A673 (cell line): ENCODE measurements at regions not wholly inside any gene's neighbourhood (a gene's known extent, or its start where the extent isn't known, plus 50 kb on each side); places are given as distances from the start of the nearest gene placed in this dataset.

Source experiments
- EZH2 ChIP-seq: fragments of 200-600 bp; sonication (generic); IDR thresholded peaks from 2 replicates; pipeline ENCODE4 v1.6.1; 2017; ENCODE audit warnings: borderline replicate concordance, low read depth, mild to moderate bottlenecking, mixed read lengths, antibody characterized with exemption, low read length; ENCODE audit not compliant: poor library complexity, severe bottlenecking
- TF ChIP-seq, protein P1 (sequence below): fragments of 300-800, 200-600 bp; sonication (generic); conservative IDR thresholded peaks from 2 replicates; pipeline ENCODE4 v1.5.1; 2017; ENCODE audit warnings: low read depth, mild to moderate bottlenecking, antibody characterized with exemption, low read length, moderate library complexity, mixed read lengths

DNA sequence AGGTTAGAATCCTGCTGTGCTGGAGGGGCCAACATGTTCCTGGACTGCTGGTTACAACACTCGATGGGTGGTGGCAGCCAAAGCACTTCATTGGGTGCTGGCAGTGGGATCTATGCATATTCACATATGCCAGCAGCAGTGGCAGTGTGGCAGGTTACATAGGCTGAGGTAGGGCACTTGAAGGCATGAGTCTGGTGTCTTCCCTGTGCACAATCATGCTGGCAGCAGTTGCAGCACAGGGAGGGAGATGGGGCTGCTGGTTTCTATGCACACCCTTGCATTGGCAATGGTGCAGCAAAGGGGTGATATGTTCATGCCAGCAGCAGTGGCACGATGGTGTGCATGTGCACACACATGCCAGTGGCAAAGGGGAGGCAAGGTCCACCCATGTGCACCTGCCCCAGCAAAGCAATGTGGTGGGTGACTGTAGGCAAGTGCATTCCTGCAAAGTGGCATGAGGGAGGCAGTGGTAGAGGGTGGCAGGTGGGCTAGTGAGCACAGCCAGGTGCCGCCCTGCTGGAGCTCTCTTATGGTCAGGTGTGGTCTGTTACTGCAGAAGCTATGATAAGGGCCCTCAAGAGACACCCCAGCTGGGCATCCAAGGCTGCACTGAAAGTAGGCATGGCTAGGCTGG is 356.2 kb upstream of the STEAP1 start:
- TF ChIP-seq, protein P1, sequence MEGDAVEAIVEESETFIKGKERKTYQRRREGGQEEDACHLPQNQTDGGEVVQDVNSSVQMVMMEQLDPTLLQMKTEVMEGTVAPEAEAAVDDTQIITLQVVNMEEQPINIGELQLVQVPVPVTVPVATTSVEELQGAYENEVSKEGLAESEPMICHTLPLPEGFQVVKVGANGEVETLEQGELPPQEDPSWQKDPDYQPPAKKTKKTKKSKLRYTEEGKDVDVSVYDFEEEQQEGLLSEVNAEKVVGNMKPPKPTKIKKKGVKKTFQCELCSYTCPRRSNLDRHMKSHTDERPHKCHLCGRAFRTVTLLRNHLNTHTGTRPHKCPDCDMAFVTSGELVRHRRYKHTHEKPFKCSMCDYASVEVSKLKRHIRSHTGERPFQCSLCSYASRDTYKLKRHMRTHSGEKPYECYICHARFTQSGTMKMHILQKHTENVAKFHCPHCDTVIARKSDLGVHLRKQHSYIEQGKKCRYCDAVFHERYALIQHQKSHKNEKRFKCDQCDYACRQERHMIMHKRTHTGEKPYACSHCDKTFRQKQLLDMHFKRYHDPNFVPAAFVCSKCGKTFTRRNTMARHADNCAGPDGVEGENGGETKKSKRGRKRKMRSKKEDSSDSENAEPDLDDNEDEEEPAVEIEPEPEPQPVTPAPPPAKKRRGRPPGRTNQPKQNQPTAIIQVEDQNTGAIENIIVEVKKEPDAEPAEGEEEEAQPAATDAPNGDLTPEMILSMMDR, result no peak
- TF ChIP-seq EZH2, result no peak
